HepG2 (cell line): ENCODE measurements at regions not wholly inside any gene's neighbourhood (a gene's known extent, or its start where the extent isn't known, plus 50 kb on each side); places are given as distances from the start of the nearest gene placed in this dataset.

Experiments used
- HCFC1 ChIP-seq: fragments of 150-350 bp; IDR thresholded peaks from 2 replicates; pipeline ENCODE4 v1.6.1; 2014; ENCODE audit warnings: low read depth, low read length
- MTA1 ChIP-seq: sonication (generic); formaldehyde crosslinking; IDR thresholded peaks from 2 replicates; pipeline ENCODE4 v1.4.0; 2020; ENCODE audit warnings: missing genetic modification reagents, mild to moderate bottlenecking, borderline replicate concordance
- NFKB2 ChIP-seq: sonication (generic); formaldehyde crosslinking; IDR thresholded peaks from 2 replicates; pipeline ENCODE4 v1.4.0; 2020; ENCODE audit warnings: missing genetic modification reagents, borderline replicate concordance
- POLR2A ChIP-seq, 2 experiments: IDR thresholded peaks; 2 replicates each; pipeline ENCODE4 v1.6.1; 2011; ENCODE audit warnings: low read depth in 2 of 2, low read length in 2 of 2, mild to moderate bottlenecking in 1 of 2, moderate library complexity in 1 of 2; ENCODE audit not compliant: insufficient read depth in 1 of 2
- TF ChIP-seq, protein P1 (sequence below), 2 experiments: fragments of 450-650 bp in 1 of 2; sonication (generic) in 1 of 2; formaldehyde crosslinking in 1 of 2; IDR thresholded peaks; 2 replicates each; pipeline versions ENCODE4 v1.6.1 to v1.8.0; 2016 to 2022; ENCODE audit warnings: antibody characterized with exemption in 1 of 2, mild to moderate bottlenecking in 1 of 2, missing genetic modification reagents in 1 of 2
- TF ChIP-seq, protein P2 (sequence below): sonication (generic); formaldehyde crosslinking; IDR thresholded peaks from 2 replicates; pipeline ENCODE4 v1.8.1; 2023; ENCODE audit warnings: mild to moderate bottlenecking, missing genetic modification reagents, borderline replicate concordance
- TF ChIP-seq, protein P3 (sequence below): sonication (generic); formaldehyde crosslinking; IDR thresholded peaks from 2 replicates; pipeline ENCODE4 v1.5.0; 2020; ENCODE audit warnings: missing genetic modification reagents

DNA sequence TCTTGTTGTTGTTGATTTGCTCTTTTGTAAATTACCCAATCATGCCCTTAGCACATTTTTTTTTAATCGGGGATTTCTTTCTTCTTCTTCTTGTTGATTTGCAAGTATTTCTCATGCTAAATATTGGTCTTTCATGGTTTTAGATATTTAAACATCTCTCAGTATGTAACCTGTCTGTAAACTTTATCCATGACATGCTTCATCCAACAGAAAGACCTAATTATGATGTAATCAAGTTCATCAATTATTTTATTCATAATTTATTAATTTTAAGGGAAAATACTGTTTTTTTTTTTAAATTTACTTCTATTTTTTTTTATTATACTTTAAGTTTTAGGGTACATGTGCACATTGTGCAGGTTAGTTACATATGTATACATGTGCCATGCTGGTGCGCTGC, 69.8 kb downstream of the TNFSF18 start:
- TF ChIP-seq MTA1 (CRISPR knock-in tag) (no peak), POLR2A (IDR thresholded peaks at IDR 0.05; ENCODE audit: insufficient read depth in 1 of 2, low read depth in 2 of 2, low read length in 2 of 2) (no peak), HCFC1 (no peak), NFKB2 (CRISPR knock-in tag) (no peak)
- TF ChIP-seq, protein P1, sequence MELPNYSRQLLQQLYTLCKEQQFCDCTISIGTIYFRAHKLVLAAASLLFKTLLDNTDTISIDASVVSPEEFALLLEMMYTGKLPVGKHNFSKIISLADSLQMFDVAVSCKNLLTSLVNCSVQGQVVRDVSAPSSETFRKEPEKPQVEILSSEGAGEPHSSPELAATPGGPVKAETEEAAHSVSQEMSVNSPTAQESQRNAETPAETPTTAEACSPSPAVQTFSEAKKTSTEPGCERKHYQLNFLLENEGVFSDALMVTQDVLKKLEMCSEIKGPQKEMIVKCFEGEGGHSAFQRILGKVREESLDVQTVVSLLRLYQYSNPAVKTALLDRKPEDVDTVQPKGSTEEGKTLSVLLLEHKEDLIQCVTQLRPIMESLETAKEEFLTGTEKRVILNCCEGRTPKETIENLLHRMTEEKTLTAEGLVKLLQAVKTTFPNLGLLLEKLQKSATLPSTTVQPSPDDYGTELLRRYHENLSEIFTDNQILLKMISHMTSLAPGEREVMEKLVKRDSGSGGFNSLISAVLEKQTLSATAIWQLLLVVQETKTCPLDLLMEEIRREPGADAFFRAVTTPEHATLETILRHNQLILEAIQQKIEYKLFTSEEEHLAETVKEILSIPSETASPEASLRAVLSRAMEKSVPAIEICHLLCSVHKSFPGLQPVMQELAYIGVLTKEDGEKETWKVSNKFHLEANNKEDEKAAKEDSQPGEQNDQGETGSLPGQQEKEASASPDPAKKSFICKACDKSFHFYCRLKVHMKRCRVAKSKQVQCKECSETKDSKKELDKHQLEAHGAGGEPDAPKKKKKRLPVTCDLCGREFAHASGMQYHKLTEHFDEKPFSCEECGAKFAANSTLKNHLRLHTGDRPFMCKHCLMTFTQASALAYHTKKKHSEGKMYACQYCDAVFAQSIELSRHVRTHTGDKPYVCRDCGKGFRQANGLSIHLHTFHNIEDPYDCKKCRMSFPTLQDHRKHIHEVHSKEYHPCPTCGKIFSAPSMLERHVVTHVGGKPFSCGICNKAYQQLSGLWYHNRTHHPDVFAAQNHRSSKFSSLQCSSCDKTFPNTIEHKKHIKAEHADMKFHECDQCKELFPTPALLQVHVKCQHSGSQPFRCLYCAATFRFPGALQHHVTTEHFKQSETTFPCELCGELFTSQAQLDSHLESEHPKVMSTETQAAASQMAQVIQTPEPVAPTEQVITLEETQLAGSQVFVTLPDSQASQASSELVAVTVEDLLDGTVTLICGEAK (IDR thresholded peaks at IDR 0.05): no peak
- TF ChIP-seq, protein P1 (CRISPR knock-in tag; IDR thresholded peaks at IDR 0.05): no peak
- TF ChIP-seq, protein P2, sequence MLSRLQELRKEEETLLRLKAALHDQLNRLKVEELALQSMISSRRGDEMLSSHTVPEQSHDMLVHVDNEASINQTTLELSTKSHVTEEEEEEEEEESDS (CRISPR knock-in tag): no peak
- TF ChIP-seq, protein P3, sequence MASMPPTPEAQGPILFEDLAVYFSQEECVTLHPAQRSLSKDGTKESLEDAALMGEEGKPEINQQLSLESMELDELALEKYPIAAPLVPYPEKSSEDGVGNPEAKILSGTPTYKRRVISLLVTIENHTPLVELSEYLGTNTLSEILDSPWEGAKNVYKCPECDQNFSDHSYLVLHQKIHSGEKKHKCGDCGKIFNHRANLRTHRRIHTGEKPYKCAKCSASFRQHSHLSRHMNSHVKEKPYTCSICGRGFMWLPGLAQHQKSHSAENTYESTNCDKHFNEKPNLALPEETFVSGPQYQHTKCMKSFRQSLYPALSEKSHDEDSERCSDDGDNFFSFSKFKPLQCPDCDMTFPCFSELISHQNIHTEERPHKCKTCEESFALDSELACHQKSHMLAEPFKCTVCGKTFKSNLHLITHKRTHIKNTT: no peak
